HCT116 (cell line): ENCODE measurements at regions not wholly inside any gene's neighbourhood (a gene's known extent, or its start where the extent isn't known, plus 50 kb on each side); places are given as distances from the start of the nearest gene placed in this dataset.

ENCODE experiments used
- ATAC-seq: fragments of 200-7000 bp; cut with Tn5 transposase; 2 replicates; pipeline ENCODE4 v1.9.1; 2020; ENCODE audit warnings: mild to moderate bottlenecking, moderate library complexity
- BruUV-seq: library from RNA; stranded (reverse); fragments of 400-500 nt; replicated peaks from 2 replicates; lab custom pipeline; 2021; lab: Mats Ljungman, UMichigan
- CTCF ChIA-PET: fragments of 300-600 bp; sonication (Branson Sonifier 250); formaldehyde crosslinking; loops from one replicate; lab custom pipeline; 2021; ENCODE audit warnings: antibody characterized with exemption; lab: Charles Lee
- POLR2A ChIA-PET: fragments of 300-600, 350-600 bp; sonication (Branson Sonifier 250); formaldehyde crosslinking; loops from one replicate; lab custom pipeline; 2021; ENCODE audit warnings: antibody characterized with exemption; lab: Charles Lee
- RAD21 ChIA-PET, 2 experiments: fragments of 300-600 bp; sonication (Branson Sonifier 250); formaldehyde crosslinking; loops; one replicate each; lab custom pipeline; 2023; ENCODE audit warnings: low total read pairs in 2 of 2; ENCODE audit not compliant: uncharacterized antibody in 2 of 2, unreplicated experiment in 2 of 2, low non-redundant PET in 1 of 2; lab: Charles Lee
- DNase-seq: peaks from one replicate; pipeline ENCODE4 v3.0.0-alpha.2; 2010; ENCODE audit warnings: low read depth, low spot score
- H2AFZ ChIP-seq: fragments of 200-600 bp; shearing (Covaris generic), sonication (generic); 2 replicates; pipeline ENCODE4 v1.6.1; 2017; ENCODE audit warnings: low read depth, mixed run types, mixed read lengths, antibody characterized with exemption, low read length; ENCODE audit not compliant: poor library complexity, severe bottlenecking
- H3K27ac ChIP-seq: 2 replicates; pipeline ENCODE4 v1.5.1; 2012; ENCODE audit warnings: low read depth, low read length
- H3K27me3 ChIP-seq: fragments of 200-600 bp; sonication (generic); 2 replicates; pipeline ENCODE4 v1.6.1; 2016; ENCODE audit warnings: mixed run types, low read length, mixed read lengths; ENCODE audit not compliant: insufficient read depth
- H3K36me3 ChIP-seq, 2 experiments: fragments of 200-500 bp in 1 of 2; fragments of 200-600 bp in 1 of 2; sonication (Bioruptor generic) in 1 of 2; sonication (generic) in 1 of 2; 2 replicates each; pipeline versions ENCODE4 v1.5.1 to v1.6.1; 2014 to 2016; ENCODE audit warnings: low read length in 2 of 2, inconsistent platforms in 1 of 2, mixed read lengths in 1 of 2, mixed run types in 1 of 2; ENCODE audit not compliant: insufficient read depth in 2 of 2, control insufficient read depth in 1 of 2
- H3K4me1 ChIP-seq, 2 experiments: fragments of 200-600 bp in 1 of 2; sonication (generic) in 1 of 2; 2 replicates each; pipeline versions ENCODE4 v1.5.1 to v1.6.1; 2012 to 2017; ENCODE audit warnings: low read length in 2 of 2, inconsistent platforms in 1 of 2, mild to moderate bottlenecking in 1 of 2, mixed read lengths in 1 of 2, mixed run types in 1 of 2, moderate library complexity in 1 of 2; ENCODE audit not compliant: insufficient read depth in 2 of 2, control insufficient read depth in 1 of 2
- H3K4me2 ChIP-seq: fragments of 200-600 bp; sonication (generic); 2 replicates; pipeline ENCODE4 v1.6.1; 2017; ENCODE audit warnings: mixed run types, low read length, mixed read lengths
- H3K4me3 ChIP-seq, 2 experiments: fragments of 200-600 bp in 1 of 2; sonication (generic) in 1 of 2; replicated peaks in 1 of 2; 2 replicates each; pipeline ENCODE4 v1.5.1; 2011 to 2016; ENCODE audit warnings: low read length in 2 of 2, control low read depth in 1 of 2, low read depth in 1 of 2, mild to moderate bottlenecking in 1 of 2, mixed read lengths in 1 of 2, mixed run types in 1 of 2
- H3K79me2 ChIP-seq: fragments of 200-600 bp; sonication (generic); 2 replicates; pipeline ENCODE4 v1.6.1; 2017; ENCODE audit warnings: mild to moderate bottlenecking, mixed run types, low read length, moderate library complexity, mixed read lengths; ENCODE audit not compliant: insufficient read depth
- H3K9ac ChIP-seq: fragments of 200-600 bp; sonication (generic); 2 replicates; pipeline ENCODE4 v1.6.1; 2016; ENCODE audit warnings: low read length, mixed read lengths
- H3K9me2 ChIP-seq: fragments of 200-600 bp; sonication (generic), shearing (Covaris generic); 2 replicates; pipeline ENCODE4 v1.6.1; 2017; ENCODE audit warnings: mixed run types, mild to moderate bottlenecking, moderate library complexity; ENCODE audit not compliant: insufficient read depth
- H3K9me3 ChIP-seq, 2 experiments: fragments of 200-500 bp in 1 of 2; fragments of 200-600 bp in 1 of 2; sonication (Bioruptor generic) in 1 of 2; sonication (generic) in 1 of 2; 2 replicates each; pipeline ENCODE4 v1.6.1; 2014 to 2017; ENCODE audit warnings: low read length in 2 of 2, mixed read lengths in 2 of 2, inconsistent platforms in 1 of 2, low read depth in 1 of 2, mild to moderate bottlenecking in 1 of 2, mixed run types in 1 of 2, moderate library complexity in 1 of 2; ENCODE audit not compliant: control insufficient read depth in 1 of 2, insufficient read depth in 1 of 2
- H4K20me1 ChIP-seq: fragments of 200-600 bp; sonication (generic), shearing (Covaris generic); 2 replicates; pipeline ENCODE4 v1.6.1; 2017; ENCODE audit warnings: mixed run types, mild to moderate bottlenecking, moderate library complexity; ENCODE audit not compliant: insufficient read depth
- ATF3 ChIP-seq: IDR thresholded peaks from 2 replicates; pipeline ENCODE4 v1.6.1; 2012
- CBX3 ChIP-seq: IDR thresholded peaks from 2 replicates; pipeline ENCODE4 v1.6.1; 2012; ENCODE audit warnings: low read depth
- CEBPB ChIP-seq: IDR thresholded peaks from 2 replicates; pipeline ENCODE4 v1.6.1; 2012; ENCODE audit warnings: low read depth
- MAX ChIP-seq: IDR thresholded peaks from 2 replicates; pipeline ENCODE4 v1.6.1; 2012
- POLR2A ChIP-seq: IDR thresholded peaks from 2 replicates; pipeline ENCODE4 v1.7.0; 2011; ENCODE audit warnings: borderline replicate concordance; ENCODE audit not compliant: insufficient read depth, insufficient read length; ENCODE audit errors: extremely low read depth
- RAD21 ChIP-seq: IDR thresholded peaks from 2 replicates; pipeline ENCODE4 v1.6.1; 2012; ENCODE audit warnings: low read depth, mild to moderate bottlenecking
- REST ChIP-seq: IDR thresholded peaks from 2 replicates; pipeline ENCODE4 v1.6.1; 2012; ENCODE audit warnings: low read depth
- SIN3A ChIP-seq: IDR thresholded peaks from 2 replicates; pipeline ENCODE4 v1.6.1; 2012; ENCODE audit warnings: low read depth
- SP1 ChIP-seq: IDR thresholded peaks from 2 replicates; pipeline ENCODE4 v1.6.1; 2012; ENCODE audit warnings: low read depth
- ZFX ChIP-seq: fragments of 450-650 bp; IDR thresholded peaks from 2 replicates; pipeline ENCODE4 v1.6.1; 2017
- intact Hi-C: fragments of 100-400 bp; cut with micrococcal nuclease; formaldehyde crosslinking; loops from 2 replicates; pipeline ENCODE4 v1.10.0; 2022

- H3K9me3 ChIP-seq: no peaks in the 10 kb centered on the region
- H3K9ac ChIP-seq: no peak overlapping the region
- H3K27me3 ChIP-seq: no peaks in the 10 kb centered on the region
- POLR2A ChIA-PET: no interaction called here
- H3K4me1 ChIP-seq: no peaks in the 10 kb centered on the region
- H3K4me2 ChIP-seq: no peak overlapping the region
- H3K9me2 ChIP-seq: no peaks in the 10 kb centered on the region
- intact Hi-C loops: no loop called here
- DNase-seq (no peak), ATAC-seq (no peak)
- TF ChIP-seq ATF3 (no peak), ZFX (no peak), MAX (no peak), SP1 (no peak), REST (no peak), SIN3A (no peak), POLR2A (no peak), CBX3 (no peak), CEBPB (no peak), RAD21 (no peak)
- no peak overlapping the region for H3K27ac ChIP-seq
- H4K20me1 ChIP-seq: no peaks in the 10 kb centered on the region
- RAD21 ChIA-PET: no interaction called here
- no peaks in the 10 kb centered on the region for H3K79me2 ChIP-seq
- no peak overlapping the region for H2AFZ ChIP-seq
- BruUV-seq: no TSS peak
- H3K36me3 ChIP-seq: no peaks in the 10 kb centered on the region
- CTCF ChIA-PET: no interaction called here
- H3K4me3 ChIP-seq: no peak overlapping the region
Observed at GRCh38 chr2:153601812-153602211, 123.2 kb upstream of the RPRM start.
